GM23338 (cell line): ENCODE measurements at regions not wholly inside any gene's neighbourhood (a gene's known extent, or its start where the extent isn't known, plus 50 kb on each side); places are given as distances from the start of the nearest gene placed in this dataset.

ENCODE experiments used
- CREB1 ChIP-seq: fragments of 250-450 bp; sonication (Bioruptor Pico); IDR thresholded peaks from 2 replicates; pipeline ENCODE4 v1.5.0; 2020; ENCODE audit warnings: low read depth, mild to moderate bottlenecking, moderate library complexity
- CTCF ChIP-seq, 2 experiments: fragments of 200-600 bp in 1 of 2; sonication (generic) in 1 of 2; conservative IDR thresholded peaks; 2 replicates each; pipeline versions ENCODE4 v1.5.1 to v1.6.1; 2016 to 2017; ENCODE audit warnings: antibody characterized with exemption in 2 of 2, low read depth in 2 of 2, mild to moderate bottlenecking in 2 of 2, moderate library complexity in 1 of 2
- EZH2 ChIP-seq: fragments of 200-600 bp; sonication (generic); IDR thresholded peaks from one replicate; pipeline ENCODE4 v1.8.0; 2017; ENCODE audit warnings: antibody characterized with exemption, mild to moderate bottlenecking, low read depth; ENCODE audit not compliant: unreplicated experiment
- EZH2phosphoT487 ChIP-seq: fragments of 200-600 bp; sonication (generic); IDR thresholded peaks from one replicate; pipeline ENCODE4 v1.8.1; 2018; ENCODE audit warnings: antibody characterized with exemption; ENCODE audit not compliant: unreplicated experiment
- JUNB ChIP-seq: IDR thresholded peaks from one replicate; pipeline ENCODE4 v1.6.1; 2016; ENCODE audit warnings: antibody characterized with exemption; ENCODE audit not compliant: unreplicated experiment
- NANOG ChIP-seq: IDR thresholded peaks from 2 replicates; pipeline ENCODE4 v1.6.1; 2016; ENCODE audit warnings: antibody characterized with exemption, borderline replicate concordance
- POLR2AphosphoS5 ChIP-seq: IDR thresholded peaks from 2 replicates; pipeline ENCODE4 v1.6.1; 2016; ENCODE audit warnings: antibody characterized with exemption, low read depth
- REST ChIP-seq: IDR thresholded peaks from one replicate; pipeline ENCODE4 v1.6.1; 2018; ENCODE audit warnings: antibody characterized with exemption; ENCODE audit not compliant: unreplicated experiment
- ZNF462 ChIP-seq: fragments of 250-450 bp; sonication (Bioruptor Pico); IDR thresholded peaks from 2 replicates; pipeline ENCODE4 v1.5.0; 2020; ENCODE audit warnings: mild to moderate bottlenecking, moderate library complexity

GRCh38 chr2:207231106-207231865 lies 65.5 kb upstream of the KLF7 start:
- TF ChIP-seq NANOG (no peak), EZH2 (no peak), CTCF (conservative IDR thresholded peaks at IDR 0.05; ENCODE audit: low read depth in 2 of 2) (no peak), JUNB (no peak), CREB1 (no peak), ZNF462 (CRISPR knock-in tag) (no peak), POLR2AphosphoS5 (no peak), EZH2phosphoT487 (no peak), REST (no peak)
